ENCODE measurements at regions not wholly inside any gene's neighbourhood (a gene's known extent, or its start where the extent isn't known, plus 50 kb on each side); places are given as distances from the start of the nearest gene placed in this dataset.
"Not testable (repeated sequence)": the region's sequence is repeated elsewhere in the genome, so short reads cannot be mapped to it uniquely, and the experiment has no call there.

- TF ChIP-seq CTCF (IDR thresholded peaks at IDR 0.05; ENCODE audit: poor library complexity, severe bottlenecking): peak; percentile 47
- not testable (repeated sequence) for TF ChIP-seq EZH2 (IDR thresholded peaks at IDR 0.05; ENCODE audit: borderline replicate concordance, insufficient read depth, low read length, poor library complexity, severe bottlenecking); EP300 (conservative IDR thresholded peaks at IDR 0.05; ENCODE audit: poor library complexity, severe bottlenecking); TAF1 (IDR thresholded peaks at IDR 0.05; ENCODE audit: low read depth); POLR2AphosphoS5 (IDR thresholded peaks at IDR 0.05); REST (IDR thresholded peaks at IDR 0.05; ENCODE audit: borderline replicate concordance); MXI1 (conservative IDR thresholded peaks at IDR 0.05; ENCODE audit: poor library complexity, severe bottlenecking)
Observed at GRCh38 chr2:90036335-90036734, 1344.9 kb downstream of the RPIA start.
